WTC11 (cell line): ENCODE measurements at regions not wholly inside any gene's neighbourhood (a gene's known extent, or its start where the extent isn't known, plus 50 kb on each side); places are given as distances from the start of the nearest gene placed in this dataset.

Experiments
- ATF3 ChIP-seq: sonication (generic); formaldehyde crosslinking; conservative IDR thresholded peaks from 2 replicates; pipeline ENCODE4 v1.8.1; 2022; ENCODE audit warnings: mild to moderate bottlenecking, missing genetic modification reagents
- CTCF ChIP-seq: fragments of 200-600 bp; IDR thresholded peaks from 2 replicates; pipeline ENCODE4 v1.8.0; 2022; ENCODE audit warnings: antibody characterized with exemption
- PREB ChIP-seq: sonication (generic); formaldehyde crosslinking; IDR thresholded peaks from 2 replicates; pipeline ENCODE4 v1.8.1; 2022; ENCODE audit warnings: mild to moderate bottlenecking, missing genetic modification reagents, moderate library complexity, borderline replicate concordance
- TP53 ChIP-seq: sonication (generic); formaldehyde crosslinking; IDR thresholded peaks from 2 replicates; pipeline ENCODE4 v1.8.1; 2023; ENCODE audit warnings: mild to moderate bottlenecking, missing genetic modification reagents

GRCh38 chrX:146054311-146054710 is 236.7 kb downstream of the SLITRK2 start:
- TF ChIP-seq CTCF = no peak
- no peak for TF ChIP-seq PREB (CRISPR knock-in tag)
- no peak for TF ChIP-seq TP53 (CRISPR knock-in tag)
- no peak for TF ChIP-seq ATF3 (CRISPR knock-in tag)
